GM12865 (cell line): ENCODE measurements at regions not wholly inside any gene's neighbourhood (a gene's known extent, or its start where the extent isn't known, plus 50 kb on each side); places are given as distances from the start of the nearest gene placed in this dataset.

ENCODE experiments used
- DNase-seq: peaks from one replicate; pipeline ENCODE4 v3.0.0; 2010; ENCODE audit warnings: low read depth
- H3K4me3 ChIP-seq: 2 replicates; pipeline ENCODE4 v1.5.1; 2011; ENCODE audit warnings: mild to moderate bottlenecking, low read depth, low read length, control low read depth
- TF ChIP-seq, protein P1 (sequence below): IDR thresholded peaks from 2 replicates; pipeline ENCODE4 v1.5.1; 2011; ENCODE audit warnings: low read length, control low read depth, low read depth, inconsistent platforms; ENCODE audit not compliant: insufficient read depth; ENCODE audit errors: missing control alignments

- H3K4me3 ChIP-seq = no peak overlapping the region
- TF ChIP-seq, protein P1, sequence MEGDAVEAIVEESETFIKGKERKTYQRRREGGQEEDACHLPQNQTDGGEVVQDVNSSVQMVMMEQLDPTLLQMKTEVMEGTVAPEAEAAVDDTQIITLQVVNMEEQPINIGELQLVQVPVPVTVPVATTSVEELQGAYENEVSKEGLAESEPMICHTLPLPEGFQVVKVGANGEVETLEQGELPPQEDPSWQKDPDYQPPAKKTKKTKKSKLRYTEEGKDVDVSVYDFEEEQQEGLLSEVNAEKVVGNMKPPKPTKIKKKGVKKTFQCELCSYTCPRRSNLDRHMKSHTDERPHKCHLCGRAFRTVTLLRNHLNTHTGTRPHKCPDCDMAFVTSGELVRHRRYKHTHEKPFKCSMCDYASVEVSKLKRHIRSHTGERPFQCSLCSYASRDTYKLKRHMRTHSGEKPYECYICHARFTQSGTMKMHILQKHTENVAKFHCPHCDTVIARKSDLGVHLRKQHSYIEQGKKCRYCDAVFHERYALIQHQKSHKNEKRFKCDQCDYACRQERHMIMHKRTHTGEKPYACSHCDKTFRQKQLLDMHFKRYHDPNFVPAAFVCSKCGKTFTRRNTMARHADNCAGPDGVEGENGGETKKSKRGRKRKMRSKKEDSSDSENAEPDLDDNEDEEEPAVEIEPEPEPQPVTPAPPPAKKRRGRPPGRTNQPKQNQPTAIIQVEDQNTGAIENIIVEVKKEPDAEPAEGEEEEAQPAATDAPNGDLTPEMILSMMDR = no peak
- DNase-seq = no peak
Observed at GRCh38 chr7:145655666-145656065, 460.9 kb upstream of the CNTNAP2 start.

GRCh38 chr7:145645135-145645515 is 471.5 kb upstream of the CNTNAP2 start:
- H3K4me3 ChIP-seq = no peak overlapping the region
- DNase-seq = no peak
- TF ChIP-seq, protein P1 = no peak

DNA sequence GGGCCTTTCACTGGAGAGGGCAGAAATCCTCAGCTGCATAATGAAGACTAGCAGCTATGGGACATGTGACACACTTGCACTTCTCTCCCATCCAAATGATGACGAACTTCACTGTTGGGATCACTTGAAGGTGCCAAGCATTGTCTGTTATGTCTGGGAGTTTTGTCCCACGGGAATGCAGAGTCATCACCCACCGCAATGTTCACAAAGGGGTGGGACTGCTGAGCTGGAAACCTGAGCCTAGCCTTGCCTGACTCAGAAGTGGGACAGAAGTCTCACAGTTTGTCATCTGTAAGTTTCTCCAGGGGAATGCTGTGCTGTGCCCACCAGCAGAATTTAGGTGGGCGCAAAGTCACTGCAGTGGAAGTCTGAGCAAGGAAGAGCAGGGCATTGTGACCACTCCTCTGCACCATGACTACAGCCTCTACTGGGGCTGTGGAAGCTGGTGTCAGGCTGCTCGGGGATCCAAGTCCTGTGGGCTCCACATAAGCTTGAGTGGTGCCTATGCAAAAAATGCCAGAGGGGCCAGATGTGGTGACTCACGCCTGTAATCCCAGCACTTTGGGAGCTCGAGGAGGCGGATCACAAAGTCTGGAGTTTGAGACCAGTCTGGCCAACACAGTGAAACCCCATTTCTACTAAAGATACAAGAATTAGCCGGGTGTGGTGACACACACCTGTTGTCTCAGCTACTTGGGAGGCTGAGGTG is 472.0 kb upstream of the CNTNAP2 start:
- DNase-seq = no peak
- no peak overlapping the region for H3K4me3 ChIP-seq
- TF ChIP-seq, protein P1 = no peak

DNA sequence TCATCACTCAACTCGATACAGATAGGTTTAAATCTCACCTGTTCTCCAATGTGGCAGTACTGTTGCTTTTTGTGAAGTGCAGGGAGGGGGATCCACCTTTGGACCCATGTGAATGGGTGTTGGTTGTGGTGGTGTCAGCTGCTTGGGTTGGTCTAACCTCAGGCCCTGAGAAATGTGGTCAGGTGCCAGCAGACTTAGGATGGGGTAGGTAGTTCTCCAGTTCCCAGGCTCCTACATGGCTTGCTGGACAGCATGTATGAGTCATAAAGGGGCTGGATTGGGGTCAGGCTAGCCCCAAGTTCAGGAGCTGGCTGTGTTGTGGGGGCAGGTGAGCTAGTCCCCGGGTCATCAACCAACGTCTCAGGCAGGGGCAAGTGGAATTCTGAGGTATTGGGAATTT is 472.6 kb upstream of the CNTNAP2 start:
- no peak overlapping the region for H3K4me3 ChIP-seq
- TF ChIP-seq, protein P1 = no peak
- no peak for DNase-seq

GRCh38 chr7:145633513-145633912 is 483.1 kb upstream of the CNTNAP2 start:
- TF ChIP-seq, protein P1 = no peak
- no peak overlapping the region for H3K4me3 ChIP-seq
- DNase-seq = no peak

DNA sequence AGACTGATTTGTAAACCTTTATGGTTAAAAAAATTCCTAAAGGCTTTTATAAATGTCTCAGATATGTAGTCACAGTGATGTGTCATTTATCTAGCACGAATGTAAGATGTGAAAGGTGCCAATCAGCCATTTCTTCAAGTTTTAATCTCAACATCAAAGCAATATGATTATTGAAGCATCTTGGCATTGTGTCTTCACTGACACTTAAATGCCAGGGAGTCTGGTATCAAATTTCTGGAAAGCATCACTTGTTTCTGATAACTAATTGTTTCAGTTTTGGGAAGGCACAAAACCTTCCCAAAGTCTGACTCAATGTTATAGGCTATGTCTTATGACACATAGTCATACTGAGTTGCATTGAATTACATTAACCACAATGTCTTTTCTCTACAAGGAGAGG is 492.0 kb upstream of the CNTNAP2 start:
- TF ChIP-seq, protein P1 = no peak
- no peak overlapping the region for H3K4me3 ChIP-seq

DNA sequence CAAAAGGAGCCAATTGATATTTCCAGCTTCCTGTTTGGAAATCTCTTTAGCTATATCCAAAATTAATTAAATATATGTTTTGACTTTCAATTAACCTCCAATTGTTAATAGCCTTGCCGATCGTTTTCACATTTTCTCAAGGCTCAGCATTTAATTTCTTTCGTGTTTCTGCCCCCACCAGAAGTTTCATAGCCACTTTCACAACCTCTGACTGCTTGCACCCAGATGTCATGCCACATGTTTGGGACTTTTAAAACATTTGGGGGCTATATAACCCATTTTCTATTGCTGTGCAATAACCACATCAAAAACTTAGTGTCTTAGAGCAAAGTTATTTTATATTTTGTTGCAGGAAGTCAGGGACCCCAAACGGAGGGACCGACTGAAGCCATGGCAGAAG is 510.6 kb upstream of the CNTNAP2 start:
- no peak for DNase-seq
- H3K4me3 ChIP-seq = no peak overlapping the region
- TF ChIP-seq, protein P1 = no peak

More for the DNA sequence above, 492.0 kb upstream of the CNTNAP2 start:
- DNase-seq = no peak
